Activated B cell treated with CpG ODN at 0.5 μM for 24 hours (primary cell): ENCODE measurements at regions not wholly inside any gene's neighbourhood (a gene's known extent, or its start where the extent isn't known, plus 50 kb on each side); places are given as distances from the start of the nearest gene placed in this dataset.

Source experiments
- ATAC-seq: fragments of 200-7000 bp; cut with Tn5 transposase; one replicate; pipeline ENCODE4 v1.10.0; 2021; ENCODE audit warnings: low read depth, mild to moderate bottlenecking, moderate library complexity
- CTCF ChIA-PET: fragments of 350-600 bp; sonication (Branson Sonifier 250); formaldehyde crosslinking; loops from one replicate; lab custom pipeline; 2021; ENCODE audit warnings: antibody characterized with exemption; lab: Charles Lee
- POLR2A ChIA-PET: fragments of 350-600 bp; sonication (Branson Sonifier 250); formaldehyde crosslinking; loops from one replicate; lab custom pipeline; 2021; ENCODE audit warnings: antibody characterized with exemption; lab: Charles Lee
- DNase-seq: peaks from one replicate; pipeline ENCODE4 v3.0.0; 2022
- H3K27ac Mint-ChIP-seq: one replicate; pipeline ENCODE4 v1.8.0; 2020; ENCODE audit warnings: mixed read lengths
- H3K27me3 Mint-ChIP-seq: one replicate; pipeline ENCODE4 v1.8.0; 2021; ENCODE audit warnings: mixed read lengths
- H3K36me3 Mint-ChIP-seq: one replicate; pipeline ENCODE4 v1.8.0; 2021; ENCODE audit warnings: low read depth, mixed read lengths
- H3K4me1 Mint-ChIP-seq: one replicate; pipeline ENCODE4 v1.8.0; 2021; ENCODE audit warnings: mixed read lengths
- H3K4me3 Mint-ChIP-seq: one replicate; pipeline ENCODE4 v1.8.0; 2020; ENCODE audit warnings: mild to moderate bottlenecking, mixed read lengths
- H3K9me3 Mint-ChIP-seq: one replicate; pipeline ENCODE4 v1.8.0; 2020; ENCODE audit warnings: mixed read lengths
- intact Hi-C: fragments of 100-400 bp; cut with micrococcal nuclease; formaldehyde crosslinking; loops from one replicate; pipeline ENCODE4 v1.15.1; 2024
- TF ChIP-seq, protein P1 (sequence below): fragments of 200-600 bp; IDR thresholded peaks from one replicate; pipeline ENCODE4 v1.8.0; 2022; ENCODE audit warnings: antibody characterized with exemption, mild to moderate bottlenecking

DNA sequence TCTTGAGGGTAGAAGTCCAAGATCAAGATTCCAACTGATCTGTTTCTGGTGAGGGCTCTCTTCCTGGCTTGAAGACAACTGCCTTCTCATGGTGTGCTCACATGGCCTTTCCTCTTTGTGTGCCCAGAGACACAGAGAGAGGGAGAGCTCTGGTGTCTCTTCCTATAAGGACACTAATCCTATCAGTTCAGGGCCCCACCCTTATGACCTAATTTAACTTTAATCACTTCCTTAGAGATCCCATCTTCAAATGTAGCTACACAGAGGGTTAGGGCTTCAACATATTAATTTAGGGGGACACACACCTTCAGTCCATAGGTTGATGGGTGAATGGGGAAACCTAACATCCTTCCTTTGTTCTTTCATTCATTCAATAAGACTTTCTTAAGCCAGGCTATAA lies 144.6 kb downstream of the MN1 start:
- intact Hi-C loops, result no loop called here
- no peaks in the 10 kb centered on the region for H3K4me1 Mint-ChIP-seq
- ATAC-seq (no peak), DNase-seq (no peak)
- H3K4me3 Mint-ChIP-seq, result no peak overlapping the region
- TF ChIP-seq, protein P1, sequence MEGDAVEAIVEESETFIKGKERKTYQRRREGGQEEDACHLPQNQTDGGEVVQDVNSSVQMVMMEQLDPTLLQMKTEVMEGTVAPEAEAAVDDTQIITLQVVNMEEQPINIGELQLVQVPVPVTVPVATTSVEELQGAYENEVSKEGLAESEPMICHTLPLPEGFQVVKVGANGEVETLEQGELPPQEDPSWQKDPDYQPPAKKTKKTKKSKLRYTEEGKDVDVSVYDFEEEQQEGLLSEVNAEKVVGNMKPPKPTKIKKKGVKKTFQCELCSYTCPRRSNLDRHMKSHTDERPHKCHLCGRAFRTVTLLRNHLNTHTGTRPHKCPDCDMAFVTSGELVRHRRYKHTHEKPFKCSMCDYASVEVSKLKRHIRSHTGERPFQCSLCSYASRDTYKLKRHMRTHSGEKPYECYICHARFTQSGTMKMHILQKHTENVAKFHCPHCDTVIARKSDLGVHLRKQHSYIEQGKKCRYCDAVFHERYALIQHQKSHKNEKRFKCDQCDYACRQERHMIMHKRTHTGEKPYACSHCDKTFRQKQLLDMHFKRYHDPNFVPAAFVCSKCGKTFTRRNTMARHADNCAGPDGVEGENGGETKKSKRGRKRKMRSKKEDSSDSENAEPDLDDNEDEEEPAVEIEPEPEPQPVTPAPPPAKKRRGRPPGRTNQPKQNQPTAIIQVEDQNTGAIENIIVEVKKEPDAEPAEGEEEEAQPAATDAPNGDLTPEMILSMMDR, result no peak
- POLR2A ChIA-PET, result no interaction called here
- CTCF ChIA-PET, result no interaction called here
- no peak overlapping the region for H3K27ac Mint-ChIP-seq
- H3K9me3 Mint-ChIP-seq, result peaks cover 22% of the 10 kb centered on the region
- no peaks in the 10 kb centered on the region for H3K36me3 Mint-ChIP-seq
- peaks cover 2% of the 10 kb centered on the region for H3K27me3 Mint-ChIP-seq

DNA sequence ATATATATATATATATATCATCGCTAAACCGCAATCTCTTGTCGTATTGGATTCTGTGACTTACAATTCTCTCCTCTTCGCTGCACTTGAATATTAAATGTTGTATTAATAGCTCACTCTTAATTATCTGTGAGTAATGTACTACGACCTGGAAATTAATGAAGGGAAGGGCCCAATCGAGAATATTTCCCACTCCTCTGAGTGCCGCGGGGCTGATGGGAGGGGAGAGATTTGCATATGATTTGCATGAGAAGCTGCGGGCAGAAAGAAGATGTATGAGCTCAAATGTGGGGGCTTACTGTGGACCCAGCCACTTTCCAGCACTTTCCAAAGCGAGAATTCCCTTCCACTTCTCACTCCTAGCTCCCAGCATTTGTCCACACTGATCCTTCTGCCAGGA lies 141.2 kb downstream of the MN1 start:
- POLR2A ChIA-PET, result no interaction called here
- TF ChIP-seq, protein P1, result no peak
- Mint-ChIP-seq H3K27ac (no peak overlapping the region), H3K9me3 (peaks cover 19% of the 10 kb centered on the region), H3K36me3 (no peaks in the 10 kb centered on the region), H3K27me3 (peaks cover 4% of the 10 kb centered on the region), H3K4me3 (no peak overlapping the region), H3K4me1 (no peaks in the 10 kb centered on the region)
- CTCF ChIA-PET, result no interaction called here
- no peak for ATAC-seq
- intact Hi-C loops, result no loop called here
- DNase-seq, result no peak

DNA sequence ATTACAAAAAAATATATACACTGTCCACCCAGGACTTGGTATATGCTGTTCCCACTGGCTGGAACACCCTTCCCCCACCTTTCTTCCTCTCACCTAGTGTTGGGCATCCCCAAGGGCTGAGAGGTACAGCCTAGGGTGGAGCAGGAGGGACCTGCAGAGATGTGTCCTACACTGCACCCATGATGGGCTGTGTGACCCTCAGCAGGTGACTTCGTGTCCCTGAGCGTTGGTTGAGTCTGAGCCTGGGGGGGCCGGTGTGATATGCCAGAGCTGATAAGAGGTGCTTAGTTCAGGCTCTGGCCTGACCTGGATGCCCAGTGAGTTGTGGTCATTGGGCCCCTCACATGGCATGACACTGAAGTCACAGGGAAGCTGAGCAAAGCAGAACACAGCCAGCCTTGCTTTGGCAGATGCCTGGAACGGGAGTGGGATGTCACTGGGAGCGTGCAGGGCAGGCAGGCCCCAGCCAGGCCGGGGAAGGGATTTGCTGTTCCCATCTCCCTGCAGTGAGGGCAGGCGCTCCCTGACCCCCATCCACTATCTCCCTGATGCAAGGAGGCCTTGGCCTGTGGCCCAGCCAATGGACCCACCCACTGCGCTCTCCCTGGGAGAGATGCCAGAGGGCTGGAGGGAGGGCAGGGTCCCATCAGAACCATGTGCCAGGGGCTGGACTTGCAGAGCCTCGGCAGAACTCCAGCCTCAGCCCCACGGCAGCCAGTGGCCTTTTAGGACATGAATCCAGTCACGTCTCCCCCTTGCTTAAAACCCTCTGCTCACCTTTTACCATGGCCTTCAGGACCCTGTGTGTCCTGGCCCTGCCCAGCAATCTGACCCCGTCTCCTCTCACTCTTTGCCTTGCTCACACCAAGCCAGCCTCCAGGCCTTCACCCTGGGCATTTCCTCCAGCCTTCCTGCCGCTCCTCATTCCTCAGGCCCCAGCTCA lies 138.9 kb downstream of the MN1 start:
- H3K4me1 Mint-ChIP-seq, result no peaks in the 10 kb centered on the region
- no peak for DNase-seq
- ChIA-PET CTCF (no interaction called here), POLR2A (no interaction called here)
- H3K9me3 Mint-ChIP-seq, result peaks cover 7% of the 10 kb centered on the region
- H3K27me3 Mint-ChIP-seq, result peaks cover 7% of the 10 kb centered on the region
- H3K4me3 Mint-ChIP-seq, result no peak overlapping the region
- TF ChIP-seq, protein P1, result no peak
- ATAC-seq, result no peak
- no peak overlapping the region for H3K27ac Mint-ChIP-seq
- H3K36me3 Mint-ChIP-seq, result no peaks in the 10 kb centered on the region
- intact Hi-C loops, result no loop called here

DNA sequence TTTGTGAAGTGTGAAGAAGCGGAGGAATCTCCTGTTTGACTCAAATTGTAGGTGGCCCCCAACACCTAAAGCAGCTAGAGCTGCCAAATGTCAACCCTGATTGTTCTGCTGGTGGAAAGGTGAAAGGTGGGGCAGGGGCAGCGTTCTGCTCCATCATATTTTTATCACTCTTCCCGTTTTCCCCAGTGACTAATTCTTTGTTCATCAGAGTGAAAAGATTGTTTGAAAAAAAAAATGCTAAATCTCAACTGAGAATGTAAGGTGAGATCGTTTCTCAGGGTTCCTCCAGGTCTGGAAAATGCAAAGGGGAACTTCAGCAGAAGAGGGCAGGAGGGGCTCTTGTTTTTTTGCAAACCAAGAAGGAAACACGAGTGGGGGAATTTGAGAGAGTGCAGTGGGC lies 137.7 kb downstream of the MN1 start:
- peaks cover 14% of the 10 kb centered on the region for H3K27me3 Mint-ChIP-seq
- ATAC-seq (no peak), DNase-seq (no peak)
- H3K4me3 Mint-ChIP-seq, result no peak overlapping the region
- ChIA-PET POLR2A (no interaction called here), CTCF (no interaction called here)
- intact Hi-C loops, result no loop called here
- H3K27ac Mint-ChIP-seq, result no peak overlapping the region
- H3K9me3 Mint-ChIP-seq, result peaks cover 7% of the 10 kb centered on the region
- TF ChIP-seq, protein P1, result no peak
- H3K36me3 Mint-ChIP-seq, result no peaks in the 10 kb centered on the region
- no peaks in the 10 kb centered on the region for H3K4me1 Mint-ChIP-seq

DNA sequence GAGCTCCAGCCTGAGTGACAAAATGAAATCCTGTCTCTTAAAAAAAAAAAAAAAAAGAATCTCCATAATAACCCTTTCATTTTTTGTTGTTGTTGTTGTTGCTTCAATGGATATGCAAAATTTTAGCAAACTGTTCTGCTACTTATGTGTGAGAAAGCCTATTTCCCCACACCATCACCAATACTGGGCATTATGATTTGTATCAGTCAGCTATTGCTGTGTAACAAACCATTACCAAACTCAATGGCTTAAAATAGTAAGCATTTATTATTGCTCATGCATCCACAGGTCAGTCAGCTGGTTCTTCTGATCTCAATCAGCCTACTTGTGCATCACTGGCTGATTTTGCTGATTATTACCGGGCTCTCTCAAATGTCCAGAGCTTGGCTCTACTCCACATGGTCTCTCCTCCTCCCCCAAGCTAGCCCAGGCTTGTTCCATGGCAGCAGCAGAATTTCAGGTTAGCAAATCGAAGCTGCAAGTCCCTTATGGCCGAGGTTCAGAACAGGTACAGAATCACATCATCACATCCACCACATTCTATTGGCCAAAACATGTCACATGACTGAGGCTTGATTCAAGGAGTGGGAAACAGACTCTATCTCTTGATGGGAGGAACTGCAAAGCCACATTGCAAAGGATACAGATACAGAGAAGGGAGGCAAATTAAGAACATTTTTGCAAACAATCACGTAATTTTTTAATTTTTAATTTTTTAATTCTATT lies 135.1 kb downstream of the MN1 start:
- Mint-ChIP-seq H3K27ac (no peak overlapping the region), H3K4me3 (no peak overlapping the region), H3K9me3 (peaks cover 7% of the 10 kb centered on the region), H3K4me1 (no peaks in the 10 kb centered on the region), H3K27me3 (peaks cover 30% of the 10 kb centered on the region), H3K36me3 (no peaks in the 10 kb centered on the region)
- intact Hi-C loops, result no loop called here
- TF ChIP-seq, protein P1, result no peak
- DNase-seq (no peak), ATAC-seq (no peak)
- ChIA-PET CTCF (no interaction called here), POLR2A (no interaction called here)
